ENCODE measurements at regions not wholly inside any gene's neighbourhood (a gene's known extent, or its start where the extent isn't known, plus 50 kb on each side); places are given as distances from the start of the nearest gene placed in this dataset.

GRCh38 chr11:127411283-127411682 is 410.7 kb upstream of the KIRREL3 start:
- FAIRE-seq (no peak), DNase-seq (ENCODE audit: insufficient read length, low spot score) (no peak)

- no peak for FAIRE-seq
- DNase-seq (ENCODE audit: insufficient read length, low spot score): no peak
Measured at GRCh38 chr11:127395034-127395433, 394.5 kb upstream of the KIRREL3 start.

GRCh38 chr11:127393460-127393997 is 393.0 kb upstream of the KIRREL3 start:
- DNase-seq (ENCODE audit: insufficient read length, low spot score): no peak

GRCh38 chr11:127392575-127392974 is 392.0 kb upstream of the KIRREL3 start:
- DNase-seq (ENCODE audit: insufficient read length, low spot score): no peak
- FAIRE-seq: no peak

More at GRCh38 chr11:127393460-127393997, 393.0 kb upstream of the KIRREL3 start:
- no peak for FAIRE-seq

- DNase-seq (ENCODE audit: insufficient read length, low spot score): no peak
- no peak for FAIRE-seq
Measured at GRCh38 chr11:127390465-127390864, 389.9 kb upstream of the KIRREL3 start.

DNA sequence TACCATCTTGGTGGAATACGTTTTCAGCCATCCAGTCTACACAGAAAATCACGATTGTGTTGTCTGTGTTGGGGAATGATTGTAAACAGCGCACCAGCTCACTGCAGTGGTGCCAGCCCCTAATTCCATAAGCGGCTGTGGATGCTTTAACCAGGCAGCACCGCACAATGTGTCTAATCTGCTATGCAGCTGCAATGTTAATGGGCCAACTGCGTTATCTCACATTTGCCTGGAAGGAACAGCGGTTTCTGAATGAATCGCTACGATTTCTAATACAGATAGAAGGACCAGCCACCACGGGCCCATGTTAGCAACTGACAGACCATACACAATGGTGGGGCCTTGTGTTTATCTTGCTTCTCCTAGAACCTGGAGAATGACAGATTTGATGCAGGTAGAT is 384.5 kb upstream of the KIRREL3 start:
- FAIRE-seq (no peak), DNase-seq (ENCODE audit: insufficient read length, low spot score) (no peak)

DNA sequence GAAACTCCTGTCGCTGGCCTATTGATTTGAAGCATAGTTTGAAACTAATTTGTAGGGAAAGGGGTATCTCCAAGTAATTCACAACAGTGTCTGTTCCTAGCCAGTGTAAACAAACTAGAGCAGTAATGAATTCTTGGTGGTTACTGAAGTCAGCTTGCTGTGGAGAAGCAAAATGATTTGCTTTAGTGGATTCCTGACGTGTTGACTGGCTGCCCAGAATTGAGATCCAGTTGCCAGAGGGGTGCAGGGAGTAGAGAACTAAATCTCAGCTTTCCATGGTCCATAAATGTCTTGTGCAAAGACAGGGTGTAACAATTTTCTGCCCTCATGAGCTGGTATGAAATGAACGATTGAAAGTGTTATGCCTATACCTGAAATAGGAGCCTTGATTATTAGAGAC is 382.5 kb upstream of the KIRREL3 start:
- DNase-seq (ENCODE audit: insufficient read length, low spot score): no peak
- FAIRE-seq: no peak

DNA sequence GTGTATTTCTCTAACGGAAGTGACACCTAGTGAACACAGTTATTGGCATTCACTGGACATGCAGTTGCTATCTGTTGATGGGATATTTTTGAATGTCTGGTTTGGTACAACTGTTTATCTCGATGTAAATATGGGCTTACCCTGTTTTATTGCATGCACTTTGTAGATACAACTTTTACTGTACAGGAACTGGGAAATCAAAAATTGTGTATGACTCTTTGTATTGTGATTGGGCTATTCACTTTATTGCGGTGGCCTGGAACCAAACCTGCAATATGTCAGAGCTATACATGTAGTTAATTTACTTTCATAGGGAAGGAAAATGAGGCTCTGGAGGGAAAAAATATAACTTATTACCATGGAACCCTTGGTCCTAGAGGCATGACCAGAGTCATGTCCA is 380.7 kb upstream of the KIRREL3 start:
- FAIRE-seq (no peak), DNase-seq (ENCODE audit: insufficient read length, low spot score) (no peak)

GRCh38 chr11:127379686-127380085 is 379.1 kb upstream of the KIRREL3 start:
- DNase-seq (ENCODE audit: insufficient read length, low spot score) (no peak), FAIRE-seq (no peak)

DNA sequence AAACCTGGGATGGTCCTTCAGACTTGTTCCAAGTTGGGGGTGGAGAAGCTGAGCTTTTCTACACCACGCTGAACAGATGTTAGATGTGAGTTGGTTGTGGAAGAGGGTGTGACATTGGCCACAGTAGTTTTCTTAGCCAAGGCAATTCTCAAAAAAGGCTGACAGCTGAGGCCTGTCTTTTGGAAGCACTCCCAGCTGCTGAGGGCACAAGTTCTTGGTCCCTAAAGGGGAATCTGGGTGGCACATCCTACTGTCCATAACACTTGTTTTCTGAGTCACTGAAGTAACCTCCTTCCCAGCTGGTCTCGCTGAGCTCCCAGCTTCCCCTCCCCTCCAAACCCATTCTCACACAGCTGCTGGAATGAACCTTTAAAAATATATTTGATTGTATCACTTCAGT is 375.7 kb upstream of the KIRREL3 start:
- no peak for FAIRE-seq

GRCh38 chr11:127369356-127369755 is 368.8 kb upstream of the KIRREL3 start:
- no peak for FAIRE-seq
- DNase-seq (ENCODE audit: insufficient read length, low spot score): no peak

More for the DNA sequence above, 375.7 kb upstream of the KIRREL3 start:
- no peak for DNase-seq (ENCODE audit: insufficient read length, low spot score)

DNA sequence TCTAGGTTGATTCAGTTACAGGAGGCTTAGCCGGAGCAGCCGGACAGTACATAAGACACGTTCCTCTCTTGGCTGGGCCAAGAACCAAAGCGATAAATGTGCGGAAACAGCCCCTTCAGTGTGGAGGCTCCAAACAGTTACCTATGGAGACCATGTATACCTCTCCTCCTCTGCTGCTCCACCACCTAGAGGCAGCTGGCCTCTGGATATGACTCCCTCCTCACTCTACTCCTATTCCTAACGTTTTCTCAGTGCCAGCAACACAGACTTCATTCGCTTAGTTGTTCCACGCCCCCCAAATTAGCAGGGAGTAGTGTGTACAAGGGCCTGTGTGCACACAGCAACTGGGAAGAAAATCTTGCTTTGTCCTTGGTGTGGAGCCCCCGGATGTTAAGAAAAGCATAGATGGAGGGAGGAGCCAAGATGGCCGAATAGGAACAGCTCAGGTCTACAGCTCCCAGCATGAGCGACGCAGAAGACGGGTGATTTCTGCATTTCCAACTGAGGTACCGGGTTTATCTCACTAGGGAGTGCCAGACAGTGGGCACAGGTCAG is 362.3 kb upstream of the KIRREL3 start:
- DNase-seq (ENCODE audit: insufficient read length, low spot score) (no peak), FAIRE-seq (no peak)

GRCh38 chr11:127358160-127358559 is 357.6 kb upstream of the KIRREL3 start:
- DNase-seq (ENCODE audit: insufficient read length, low spot score): no peak
- FAIRE-seq: no peak

- FAIRE-seq (no peak), DNase-seq (ENCODE audit: insufficient read length, low spot score) (no peak)
Measured at GRCh38 chr11:127350476-127350875, 349.9 kb upstream of the KIRREL3 start.

DNA sequence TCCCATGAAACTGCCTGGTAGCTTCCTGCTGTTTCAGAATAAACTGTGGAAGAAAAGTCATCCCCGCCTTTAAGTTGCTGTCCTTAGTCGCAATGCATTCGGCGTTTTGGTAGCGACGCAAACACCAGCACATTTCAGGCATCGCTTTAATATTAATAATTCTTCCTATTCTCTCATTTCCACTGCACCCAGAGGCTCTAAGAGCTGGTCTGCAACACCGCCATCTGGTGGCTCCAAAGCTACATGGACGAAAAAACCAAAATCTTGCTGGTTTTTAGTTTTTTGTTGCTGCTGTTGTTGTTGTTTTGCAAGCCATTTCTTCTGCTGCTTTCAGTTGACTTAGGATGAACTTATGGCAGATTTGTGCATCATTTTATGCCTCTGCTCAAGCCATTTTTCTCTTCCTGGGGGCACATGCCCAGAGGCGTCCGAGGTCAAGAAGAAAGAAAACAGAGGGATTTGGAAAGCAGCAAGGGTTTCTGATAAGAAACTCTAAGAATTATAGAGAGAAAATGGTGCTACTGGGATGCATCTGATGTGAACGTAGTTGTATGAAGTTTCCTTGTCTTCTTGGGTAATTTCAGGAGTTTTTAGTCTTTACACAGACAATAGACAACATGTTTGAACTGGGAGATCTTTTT is 345.4 kb upstream of the KIRREL3 start:
- peak; percentile 33 for DNase-seq (ENCODE audit: insufficient read length, low spot score)
- no peak for FAIRE-seq

DNA sequence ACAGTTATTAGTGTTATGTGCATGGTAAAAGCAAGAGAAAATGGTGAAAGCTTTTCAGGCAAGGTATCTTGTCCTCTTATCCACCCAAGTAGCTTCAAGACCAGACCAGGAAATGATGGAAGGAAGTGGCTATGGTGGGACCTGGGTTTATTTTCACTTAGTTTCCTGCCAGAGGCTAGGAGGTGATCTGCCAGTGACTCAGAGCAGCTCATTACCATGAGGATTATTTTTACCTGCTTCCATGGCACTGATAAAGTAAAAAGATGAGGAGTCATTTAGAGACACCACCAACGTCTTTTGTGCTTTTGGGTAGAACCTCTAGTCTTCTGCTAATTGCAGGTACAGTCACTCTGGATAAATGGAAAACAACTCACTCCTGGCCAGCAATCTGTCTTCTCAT is 339.9 kb upstream of the KIRREL3 start:
- DNase-seq (ENCODE audit: insufficient read length, low spot score): no peak
- no peak for FAIRE-seq

DNA sequence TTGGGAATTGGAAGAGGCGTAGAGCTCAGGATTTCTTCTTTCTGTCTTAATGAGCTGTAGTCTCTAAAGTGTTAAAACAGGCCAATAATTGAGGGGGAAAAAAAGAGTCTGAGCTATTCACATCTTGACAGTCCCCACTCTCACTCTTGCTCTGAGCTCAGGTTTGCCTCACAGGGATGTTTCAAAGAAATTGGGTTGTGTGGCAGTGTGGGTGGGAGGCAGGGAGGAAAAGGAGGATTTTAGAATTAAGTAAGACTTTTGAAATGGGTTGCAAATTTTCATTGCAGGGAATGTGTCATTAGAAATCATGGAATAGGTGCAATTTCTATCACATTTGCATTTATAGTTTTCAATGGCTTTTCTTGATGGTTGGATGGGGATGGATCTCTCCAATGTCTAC is 338.8 kb upstream of the KIRREL3 start:
- no peak for FAIRE-seq
- DNase-seq (ENCODE audit: insufficient read length, low spot score): no peak

DNA sequence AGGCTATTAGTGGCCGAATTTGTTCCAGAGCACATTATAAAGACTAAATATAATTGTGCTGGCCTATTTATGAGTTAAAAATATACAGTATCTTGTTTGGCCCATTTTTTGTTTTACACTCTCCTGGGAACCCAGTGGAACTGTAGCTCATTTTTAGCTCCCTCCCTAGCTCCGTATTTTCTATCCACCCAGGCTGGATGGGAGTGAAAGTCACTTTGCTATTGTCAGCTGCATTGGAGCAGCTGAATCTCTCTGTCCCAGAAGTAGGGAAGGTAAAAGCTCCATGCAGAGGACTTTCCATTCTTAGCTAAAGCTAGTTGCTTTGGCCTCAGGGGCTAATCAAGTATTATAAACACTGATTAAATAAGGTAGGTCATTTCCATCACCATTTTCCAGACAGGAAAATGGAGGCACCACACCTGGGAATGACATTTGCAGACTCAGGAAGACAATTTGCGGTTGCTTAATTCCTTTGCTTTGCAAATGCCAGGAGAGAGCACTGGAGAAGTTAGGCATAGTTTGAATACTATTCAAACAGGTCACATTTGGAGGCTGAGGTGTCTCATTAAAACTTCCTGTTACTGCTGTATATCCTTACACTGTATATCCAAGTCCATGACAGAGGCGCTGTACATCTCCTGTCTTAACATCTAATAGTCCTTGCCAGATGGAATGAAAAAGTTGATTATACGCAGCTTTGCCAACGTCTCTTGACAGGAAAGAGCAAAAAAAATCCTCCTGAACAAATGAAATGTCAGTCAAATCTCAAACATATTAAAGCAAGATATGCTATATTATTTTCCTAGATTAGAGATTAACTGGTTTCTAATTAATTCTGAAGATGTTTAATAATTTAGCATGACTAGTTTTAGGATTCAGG is 338.1 kb upstream of the KIRREL3 start:
- FAIRE-seq (no peak), DNase-seq (ENCODE audit: insufficient read length, low spot score) (no peak)

- FAIRE-seq (no peak), DNase-seq (ENCODE audit: insufficient read length, low spot score) (no peak)
Measured at GRCh38 chr11:127334466-127334865, 333.9 kb upstream of the KIRREL3 start.

GRCh38 chr11:127332896-127333295 is 332.3 kb upstream of the KIRREL3 start:
- DNase-seq (ENCODE audit: insufficient read length, low spot score) (no peak), FAIRE-seq (no peak)

DNA sequence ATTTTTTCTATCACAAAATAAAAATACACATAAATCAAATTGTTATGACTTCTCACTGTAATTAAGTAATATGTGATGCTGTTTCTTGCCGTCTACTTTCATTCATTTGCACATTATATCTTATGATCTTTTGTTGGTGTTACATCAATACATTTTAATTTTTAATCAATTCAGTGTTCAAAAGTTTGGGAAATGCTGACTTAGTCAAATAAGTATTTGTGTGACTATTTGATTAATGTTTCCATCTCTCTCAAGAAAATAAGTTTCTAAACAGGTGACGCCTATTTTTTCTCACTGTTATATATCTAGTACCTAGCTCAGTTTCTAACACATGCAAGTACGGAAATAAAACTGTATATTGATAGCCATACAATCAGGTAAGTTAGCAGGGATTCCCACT is 329.5 kb upstream of the KIRREL3 start:
- FAIRE-seq: no peak

DNA sequence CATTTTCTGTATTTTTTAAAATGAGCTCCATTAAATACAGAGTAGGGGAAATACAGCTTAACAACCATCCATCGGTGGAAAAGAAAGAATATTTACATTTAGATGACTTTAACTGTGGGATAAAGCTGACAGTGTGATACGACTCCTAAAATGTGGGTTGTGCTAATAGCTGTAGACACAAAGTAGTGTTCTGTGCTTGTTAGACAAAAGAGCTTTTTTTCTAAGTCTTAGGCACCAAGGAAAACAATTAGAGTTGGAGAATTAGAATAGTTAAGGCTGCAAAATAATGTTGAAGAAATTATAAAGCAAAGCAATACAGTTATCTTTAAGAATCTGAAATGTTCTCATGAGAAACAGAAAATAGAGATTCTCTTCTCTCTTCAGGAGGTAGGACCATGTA is 307.7 kb upstream of the KIRREL3 start:
- DNase-seq (ENCODE audit: insufficient read length, low spot score): no peak
- FAIRE-seq: no peak

More for the DNA sequence above, 329.5 kb upstream of the KIRREL3 start:
- no peak for DNase-seq (ENCODE audit: insufficient read length, low spot score)
